AG09319 (cell line): ENCODE measurements at regions not wholly inside any gene's neighbourhood (a gene's known extent, or its start where the extent isn't known, plus 50 kb on each side); places are given as distances from the start of the nearest gene placed in this dataset.

ENCODE experiments used
- DNase-seq: peaks from one replicate; pipeline ENCODE4 v3.0.0-alpha.2; 2010; ENCODE audit warnings: low read depth; ENCODE audit errors: extremely low read depth
- CTCF ChIP-seq: IDR thresholded peaks from 2 replicates; pipeline ENCODE4 v1.5.1; 2011; ENCODE audit warnings: low read depth, mild to moderate bottlenecking, inconsistent platforms, low read length, moderate library complexity

GRCh38 chr11:70543611-70544010, 145.3 kb downstream of the CTTN start:
- TF ChIP-seq CTCF: no peak
- DNase-seq: no peak

GRCh38 chr11:70544067-70544773, 145.9 kb downstream of the CTTN start:
- no peak for DNase-seq
- TF ChIP-seq CTCF: no peak

- no peak for DNase-seq
- no peak for TF ChIP-seq CTCF
Measured at GRCh38 chr11:70544774-70545609, 146.7 kb downstream of the CTTN start.

GRCh38 chr11:70545610-70545912, 147.2 kb downstream of the CTTN start:
- no peak for DNase-seq
- no peak for TF ChIP-seq CTCF

GRCh38 chr11:70546191-70546940, 148.0 kb downstream of the CTTN start:
- TF ChIP-seq CTCF: no peak
- no peak for DNase-seq

GRCh38 chr11:70547386-70547785, 149.1 kb downstream of the CTTN start:
- no peak for DNase-seq
- TF ChIP-seq CTCF: no peak
